Astrocyte of the spinal cord (primary cell): ENCODE measurements at regions not wholly inside any gene's neighbourhood (a gene's known extent, or its start where the extent isn't known, plus 50 kb on each side); places are given as distances from the start of the nearest gene placed in this dataset.

Source experiments
- DNase-seq: peaks from one replicate; pipeline ENCODE4 v3.0.0; 2011; ENCODE audit warnings: low read depth, low spot score
- H3K4me3 ChIP-seq: 2 replicates; pipeline ENCODE4 v1.5.1; 2011; ENCODE audit warnings: low read depth, mild to moderate bottlenecking, low read length, moderate library complexity
- CTCF ChIP-seq: IDR thresholded peaks from 2 replicates; pipeline ENCODE4 v1.5.1; 2012; ENCODE audit warnings: low read depth, mild to moderate bottlenecking, low read length, inconsistent platforms
- in situ Hi-C: cut with HindIII; loops from 2 replicates; pipeline ENCODE4 v1.10.0; 2017; ENCODE audit warnings: low sequenced_read_pairs

- in situ Hi-C loops: no loop called here
- no peak overlapping the region for H3K4me3 ChIP-seq
- TF ChIP-seq CTCF: no peak
- no peak for DNase-seq
Observed at GRCh38 chr5:165723931-165724330, 2218.5 kb downstream of the MAT2B start.

DNA sequence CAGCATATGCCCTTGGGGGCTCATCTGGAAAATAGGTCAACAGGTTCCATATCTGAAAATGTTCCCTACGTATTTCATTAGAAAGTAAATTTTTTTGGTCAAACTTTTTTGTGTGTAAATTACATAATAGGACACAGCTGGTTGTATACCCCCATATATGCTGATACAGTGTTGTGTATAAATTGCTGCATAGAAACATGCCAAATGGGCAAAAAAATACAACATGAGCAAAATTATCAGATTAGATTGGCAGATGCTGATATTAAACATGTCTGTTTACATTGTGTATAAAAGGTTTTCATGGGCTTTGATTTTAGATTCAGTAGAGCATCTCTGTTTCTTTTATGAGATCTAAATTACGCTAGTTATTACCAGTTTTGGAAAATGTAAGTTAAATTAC lies 2223.0 kb downstream of the MAT2B start:
- in situ Hi-C loops: no loop called here
- no peak for TF ChIP-seq CTCF

DNA sequence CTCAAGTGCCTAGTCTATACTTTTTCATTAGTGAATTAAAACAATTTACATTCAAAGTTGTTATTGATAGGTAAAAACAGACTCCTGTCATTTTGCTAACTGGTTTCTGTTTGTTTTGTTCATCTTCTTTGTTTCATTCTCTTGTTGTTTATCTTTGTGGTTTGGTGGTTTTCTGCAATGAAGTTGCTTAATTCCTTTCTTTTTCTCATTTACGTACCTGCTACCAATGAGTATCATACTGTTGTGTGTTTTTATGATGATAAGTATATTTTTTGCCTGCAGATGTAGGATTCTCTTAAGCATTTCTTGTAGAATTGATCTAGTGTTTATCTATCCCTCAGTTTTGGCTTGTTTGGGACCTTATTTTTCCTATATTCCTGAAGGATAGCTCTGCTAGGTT lies 2230.0 kb downstream of the MAT2B start:
- in situ Hi-C loops: no loop called here
- TF ChIP-seq CTCF: no peak
- H3K4me3 ChIP-seq: no peak overlapping the region
- no peak for DNase-seq

More for the DNA sequence above, 2223.0 kb downstream of the MAT2B start:
- DNase-seq: no peak
- H3K4me3 ChIP-seq: no peak overlapping the region

GRCh38 chr5:165739079-165739741 lies 2233.8 kb downstream of the MAT2B start:
- in situ Hi-C loops: no loop called here
- TF ChIP-seq CTCF: no peak
- DNase-seq: no peak
- no peak overlapping the region for H3K4me3 ChIP-seq

DNA sequence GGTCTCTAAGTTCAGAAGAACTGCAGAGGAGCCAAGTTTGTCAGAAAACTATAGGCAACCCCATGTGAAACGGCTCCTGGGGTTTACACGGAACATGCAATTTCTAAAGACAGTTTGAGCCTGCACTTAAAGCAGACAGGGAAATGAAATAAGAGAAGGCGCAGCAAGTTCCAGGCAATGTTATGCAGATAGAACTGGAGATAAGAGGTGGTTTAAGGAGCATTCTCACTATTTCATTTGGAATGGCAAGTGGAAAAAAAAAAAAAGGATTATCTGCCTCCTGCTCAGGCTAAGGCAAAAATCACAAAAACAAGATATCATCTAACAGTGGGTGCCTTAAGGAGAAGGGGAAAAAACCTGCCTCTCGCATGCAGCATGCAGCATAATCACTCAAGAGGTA lies 2252.4 kb downstream of the MAT2B start:
- no peak for DNase-seq
- in situ Hi-C loops: no loop called here
- H3K4me3 ChIP-seq: no peak overlapping the region

GRCh38 chr5:165775111-165775510 lies 2269.7 kb downstream of the MAT2B start:
- TF ChIP-seq CTCF: no peak
- no peak for DNase-seq
- no peak overlapping the region for H3K4me3 ChIP-seq
- in situ Hi-C loops: no loop called here

More for the DNA sequence above, 2252.4 kb downstream of the MAT2B start:
- no peak for TF ChIP-seq CTCF
